Astrocyte (in vitro differentiated cells and primary cell): ENCODE measurements at regions not wholly inside any gene's neighbourhood (a gene's known extent, or its start where the extent isn't known, plus 50 kb on each side); places are given as distances from the start of the nearest gene placed in this dataset.

ENCODE experiments used
- DNase-seq: peaks from one replicate; pipeline ENCODE4 v3.0.0-alpha.2; 2010; ENCODE audit warnings: low read depth
- FAIRE-seq: peaks from 2 replicates; lab custom pipeline; 2011; peaks lifted over from hg19 to GRCh38; lab: Jason Lieb, UNC
- H2AFZ ChIP-seq: 2 replicates; pipeline ENCODE4 v1.6.0; 2012; ENCODE audit warnings: low read depth, low read length, inconsistent platforms
- H3K27ac ChIP-seq: 2 replicates; pipeline ENCODE4 v1.5.1; 2011; ENCODE audit warnings: low read depth, low read length, inconsistent platforms
- H3K27me3 ChIP-seq: 2 replicates; pipeline ENCODE4 v1.6.0; 2011; ENCODE audit warnings: low read length, inconsistent platforms; ENCODE audit not compliant: insufficient read depth
- H3K36me3 ChIP-seq: 2 replicates; pipeline ENCODE4 v1.5.1; 2011; ENCODE audit warnings: low read length, inconsistent platforms; ENCODE audit not compliant: insufficient read depth
- H3K4me1 ChIP-seq: 2 replicates; pipeline ENCODE4 v1.5.1; 2011; ENCODE audit warnings: low read length, inconsistent platforms; ENCODE audit not compliant: insufficient read depth
- H3K4me2 ChIP-seq: 2 replicates; pipeline ENCODE4 v1.6.0; 2012; ENCODE audit warnings: low read length, inconsistent platforms
- H3K4me3 ChIP-seq: 2 replicates; pipeline ENCODE4 v1.5.1; 2011; ENCODE audit warnings: low read depth, mild to moderate bottlenecking, low read length, inconsistent platforms; ENCODE audit not compliant: insufficient read depth
- H3K79me2 ChIP-seq: 2 replicates; pipeline ENCODE4 v1.6.0; 2012; ENCODE audit warnings: mild to moderate bottlenecking, low read length, inconsistent platforms; ENCODE audit not compliant: insufficient read depth
- H3K9ac ChIP-seq: 2 replicates; pipeline ENCODE4 v1.6.0; 2012; ENCODE audit warnings: mild to moderate bottlenecking, low read length, inconsistent platforms
- H3K9me3 ChIP-seq: 2 replicates; pipeline ENCODE4 v1.5.1; 2012; ENCODE audit warnings: low read depth, mild to moderate bottlenecking, low read length, inconsistent platforms; ENCODE audit not compliant: insufficient read depth
- H4K20me1 ChIP-seq: 2 replicates; pipeline ENCODE4 v1.6.0; 2012; ENCODE audit warnings: low read length, inconsistent platforms; ENCODE audit not compliant: insufficient read depth
- H3K27ac Mint-ChIP-seq: one replicate; pipeline ENCODE4 v1.8.0; 2021; ENCODE audit warnings: mild to moderate bottlenecking, mixed read lengths; ENCODE audit not compliant: unreplicated experiment
- H3K27me3 Mint-ChIP-seq: one replicate; pipeline ENCODE4 v1.8.0; 2021; ENCODE audit warnings: low read depth, mixed read lengths; ENCODE audit not compliant: unreplicated experiment
- H3K36me3 Mint-ChIP-seq: one replicate; pipeline ENCODE4 v1.8.0; 2021; ENCODE audit warnings: low read depth, mixed read lengths; ENCODE audit not compliant: unreplicated experiment
- H3K4me1 Mint-ChIP-seq: one replicate; pipeline ENCODE4 v1.8.0; 2021; ENCODE audit warnings: low read depth, mixed read lengths; ENCODE audit not compliant: unreplicated experiment
- H3K4me3 Mint-ChIP-seq: one replicate; pipeline ENCODE4 v1.8.0; 2021; ENCODE audit warnings: mild to moderate bottlenecking, moderate library complexity, mixed read lengths; ENCODE audit not compliant: unreplicated experiment
- H3K9me3 Mint-ChIP-seq: one replicate; pipeline ENCODE4 v1.8.0; 2021; ENCODE audit warnings: mild to moderate bottlenecking, mixed read lengths; ENCODE audit not compliant: unreplicated experiment
- CTCF ChIP-seq: IDR thresholded peaks from 2 replicates; pipeline ENCODE4 v1.5.1; 2011; ENCODE audit warnings: low read depth, mild to moderate bottlenecking, inconsistent platforms, low read length, moderate library complexity; ENCODE audit not compliant: insufficient read depth
- EZH2 ChIP-seq: IDR thresholded peaks from 2 replicates; pipeline ENCODE4 v1.6.1; 2012; ENCODE audit warnings: mild to moderate bottlenecking, low read length, inconsistent platforms; ENCODE audit not compliant: insufficient read depth

- Mint-ChIP-seq H3K9me3 (no peaks in the 10 kb centered on the region), H3K36me3 (no peaks in the 10 kb centered on the region), H3K4me1 (peaks cover 14% of the 10 kb centered on the region), H3K27me3 (peaks cover 21% of the 10 kb centered on the region), H3K4me3 (no peak overlapping the region), H3K27ac (no peak overlapping the region)
- H3K36me3 ChIP-seq, result no peaks in the 10 kb centered on the region
- H3K4me2 ChIP-seq, result no peak overlapping the region
- H2AFZ ChIP-seq, result no peak overlapping the region
- H3K27me3 ChIP-seq, result peaks cover 3% of the 10 kb centered on the region
- no peaks in the 10 kb centered on the region for H3K9me3 ChIP-seq
- DNase-seq, result no peak
- H3K9ac ChIP-seq, result no peak overlapping the region
- H3K4me3 ChIP-seq, result no peak overlapping the region
- FAIRE-seq, result no peak
- peaks cover 9% of the 10 kb centered on the region for H3K4me1 ChIP-seq
- no peaks in the 10 kb centered on the region for H3K79me2 ChIP-seq
- TF ChIP-seq CTCF (no peak), EZH2 (no peak)
- no peaks in the 10 kb centered on the region for H4K20me1 ChIP-seq
- no peak overlapping the region for H3K27ac ChIP-seq
Measured at GRCh38 chr11:15773476-15774387, 582.6 kb downstream of the SOX6 start.

GRCh38 chr11:15774388-15774939 is 581.9 kb downstream of the SOX6 start:
- no peak overlapping the region for H3K4me2 ChIP-seq
- peaks cover 21% of the 10 kb centered on the region for H3K27me3 Mint-ChIP-seq
- TF ChIP-seq CTCF (no peak), EZH2 (no peak)
- H3K36me3 Mint-ChIP-seq, result no peaks in the 10 kb centered on the region
- DNase-seq (no peak), FAIRE-seq (no peak)
- no peak overlapping the region for H3K27ac Mint-ChIP-seq
- peaks cover 3% of the 10 kb centered on the region for H3K27me3 ChIP-seq
- H4K20me1 ChIP-seq, result no peaks in the 10 kb centered on the region
- H3K4me1 ChIP-seq, result peaks cover 9% of the 10 kb centered on the region
- H3K9me3 Mint-ChIP-seq, result no peaks in the 10 kb centered on the region
- peaks cover 16% of the 10 kb centered on the region for H3K4me1 Mint-ChIP-seq
- no peak overlapping the region for H3K4me3 Mint-ChIP-seq
- H2AFZ ChIP-seq, result no peak overlapping the region
- no peak overlapping the region for H3K4me3 ChIP-seq
- H3K9me3 ChIP-seq, result no peaks in the 10 kb centered on the region
- no peaks in the 10 kb centered on the region for H3K79me2 ChIP-seq
- H3K36me3 ChIP-seq, result no peaks in the 10 kb centered on the region
- no peak overlapping the region for H3K9ac ChIP-seq
- no peak overlapping the region for H3K27ac ChIP-seq

- Histone ChIP-seq H3K4me3 (no peak overlapping the region), H3K4me2 (no peak overlapping the region), H4K20me1 (no peaks in the 10 kb centered on the region), H3K9me3 (no peaks in the 10 kb centered on the region), H2AFZ (no peak overlapping the region), H3K36me3 (no peaks in the 10 kb centered on the region), H3K27me3 (peaks cover 3% of the 10 kb centered on the region), H3K9ac (no peak overlapping the region), H3K79me2 (no peaks in the 10 kb centered on the region), H3K27ac (no peak overlapping the region), H3K4me1 (peaks cover 9% of the 10 kb centered on the region)
- peaks cover 21% of the 10 kb centered on the region for H3K27me3 Mint-ChIP-seq
- peaks cover 21% of the 10 kb centered on the region for H3K4me1 Mint-ChIP-seq
- H3K27ac Mint-ChIP-seq, result peak overlapping the region; percentile 67
- DNase-seq (peak; percentile 16), FAIRE-seq (no peak)
- H3K36me3 Mint-ChIP-seq, result no peaks in the 10 kb centered on the region
- no peak for TF ChIP-seq EZH2
- no peak for TF ChIP-seq CTCF
- H3K9me3 Mint-ChIP-seq, result no peaks in the 10 kb centered on the region
- no peak overlapping the region for H3K4me3 Mint-ChIP-seq
Measured at GRCh38 chr11:15775015-15775541, 581.3 kb downstream of the SOX6 start.
